Liver (tissue), 3 donors: ENCODE measurements at regions not wholly inside any gene's neighbourhood (a gene's known extent, or its start where the extent isn't known, plus 50 kb on each side); places are given as distances from the start of the nearest gene placed in this dataset.

ENCODE experiments used
- FOXA1 ChIP-seq: IDR thresholded peaks from 2 replicates; pipeline ENCODE4 v1.6.1; 2016; ENCODE audit warnings: antibody characterized with exemption
- RAD21 ChIP-seq, 2 donors: IDR thresholded peaks; 2 replicates each; pipeline ENCODE4 v1.6.1; 2016; ENCODE audit warnings: antibody characterized with exemption in 2 of 2, mild to moderate bottlenecking in 2 of 2
- TF ChIP-seq, protein P1 (sequence below): fragments of 150-350 bp; IDR thresholded peaks from 2 replicates; pipeline ENCODE4 v1.5.1; 2017; ENCODE audit warnings: improper control_type of control experiment, low read depth, low read length; ENCODE audit not compliant: missing input control
- donor health status: healthy.
- donor health status: healthy.

DNA sequence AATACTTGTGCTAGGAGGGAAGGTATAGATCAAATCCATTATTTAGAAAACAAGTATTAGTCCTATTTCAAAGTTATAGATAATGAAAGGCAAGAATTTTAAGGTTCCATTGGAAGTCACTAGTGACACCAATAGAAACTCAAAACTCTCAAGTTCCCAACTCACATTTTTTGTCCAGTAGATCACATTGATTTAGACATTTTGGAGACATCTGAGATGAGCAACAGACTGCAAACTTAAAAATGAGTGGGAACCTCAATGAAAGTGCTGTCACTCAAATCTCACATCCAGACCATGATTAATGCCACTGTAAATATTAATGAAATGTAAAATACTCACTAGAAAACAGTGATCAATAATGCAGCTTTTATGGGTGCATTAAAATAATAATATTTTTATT, 405.0 kb downstream of the ENC1 start:
- TF ChIP-seq, protein P1, sequence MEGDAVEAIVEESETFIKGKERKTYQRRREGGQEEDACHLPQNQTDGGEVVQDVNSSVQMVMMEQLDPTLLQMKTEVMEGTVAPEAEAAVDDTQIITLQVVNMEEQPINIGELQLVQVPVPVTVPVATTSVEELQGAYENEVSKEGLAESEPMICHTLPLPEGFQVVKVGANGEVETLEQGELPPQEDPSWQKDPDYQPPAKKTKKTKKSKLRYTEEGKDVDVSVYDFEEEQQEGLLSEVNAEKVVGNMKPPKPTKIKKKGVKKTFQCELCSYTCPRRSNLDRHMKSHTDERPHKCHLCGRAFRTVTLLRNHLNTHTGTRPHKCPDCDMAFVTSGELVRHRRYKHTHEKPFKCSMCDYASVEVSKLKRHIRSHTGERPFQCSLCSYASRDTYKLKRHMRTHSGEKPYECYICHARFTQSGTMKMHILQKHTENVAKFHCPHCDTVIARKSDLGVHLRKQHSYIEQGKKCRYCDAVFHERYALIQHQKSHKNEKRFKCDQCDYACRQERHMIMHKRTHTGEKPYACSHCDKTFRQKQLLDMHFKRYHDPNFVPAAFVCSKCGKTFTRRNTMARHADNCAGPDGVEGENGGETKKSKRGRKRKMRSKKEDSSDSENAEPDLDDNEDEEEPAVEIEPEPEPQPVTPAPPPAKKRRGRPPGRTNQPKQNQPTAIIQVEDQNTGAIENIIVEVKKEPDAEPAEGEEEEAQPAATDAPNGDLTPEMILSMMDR, result no peak
- TF ChIP-seq RAD21 (IDR thresholded peaks at IDR 0.05) (no peak), FOXA1 (no peak)
